GM23338 (cell line): ENCODE measurements at regions not wholly inside any gene's neighbourhood (a gene's known extent, or its start where the extent isn't known, plus 50 kb on each side); places are given as distances from the start of the nearest gene placed in this dataset.
"Not testable (repeated sequence)": the region's sequence is repeated elsewhere in the genome, so short reads cannot be mapped to it uniquely, and the experiment has no call there.

Experiments
- CREB1 ChIP-seq: fragments of 250-450 bp; sonication (Bioruptor Pico); IDR thresholded peaks from 2 replicates; pipeline ENCODE4 v1.5.0; 2020; ENCODE audit warnings: low read depth, mild to moderate bottlenecking, moderate library complexity
- EZH2 ChIP-seq: fragments of 200-600 bp; sonication (generic); IDR thresholded peaks from one replicate; pipeline ENCODE4 v1.8.0; 2017; ENCODE audit warnings: antibody characterized with exemption, mild to moderate bottlenecking, low read depth; ENCODE audit not compliant: unreplicated experiment
- EZH2phosphoT487 ChIP-seq: fragments of 200-600 bp; sonication (generic); IDR thresholded peaks from one replicate; pipeline ENCODE4 v1.8.1; 2018; ENCODE audit warnings: antibody characterized with exemption; ENCODE audit not compliant: unreplicated experiment
- JUNB ChIP-seq: IDR thresholded peaks from one replicate; pipeline ENCODE4 v1.6.1; 2016; ENCODE audit warnings: antibody characterized with exemption; ENCODE audit not compliant: unreplicated experiment
- POLR2AphosphoS5 ChIP-seq: IDR thresholded peaks from 2 replicates; pipeline ENCODE4 v1.6.1; 2016; ENCODE audit warnings: antibody characterized with exemption, low read depth
- STAT1 ChIP-seq: IDR thresholded peaks from one replicate; pipeline ENCODE4 v1.6.1; 2016; ENCODE audit warnings: antibody characterized with exemption; ENCODE audit not compliant: unreplicated experiment
- ZNF114 ChIP-seq: fragments of 250-450 bp; sonication (Bioruptor Pico); IDR thresholded peaks from 2 replicates; pipeline ENCODE4 v1.5.0; 2020; ENCODE audit warnings: mild to moderate bottlenecking, moderate library complexity
- ZNF331 ChIP-seq: fragments of 250-450 bp; sonication (Bioruptor Pico); IDR thresholded peaks from 2 replicates; pipeline ENCODE4 v1.5.0; 2020; ENCODE audit warnings: low read depth, mild to moderate bottlenecking, moderate library complexity
- TF ChIP-seq, protein P1 (sequence below), 2 experiments: fragments of 200-600 bp in 1 of 2; sonication (generic) in 1 of 2; conservative IDR thresholded peaks; 2 replicates each; pipeline versions ENCODE4 v1.5.1 to v1.6.1; 2016 to 2017; ENCODE audit warnings: antibody characterized with exemption in 2 of 2, low read depth in 2 of 2, mild to moderate bottlenecking in 2 of 2, moderate library complexity in 1 of 2
- TF ChIP-seq, protein P2 (sequence below): IDR thresholded peaks from 2 replicates; pipeline ENCODE4 v1.6.1; 2016; ENCODE audit warnings: antibody characterized with exemption
- TF ChIP-seq, protein P3 (sequence below): IDR thresholded peaks from one replicate; pipeline ENCODE4 v1.6.1; 2018; ENCODE audit warnings: antibody characterized with exemption; ENCODE audit not compliant: unreplicated experiment

DNA sequence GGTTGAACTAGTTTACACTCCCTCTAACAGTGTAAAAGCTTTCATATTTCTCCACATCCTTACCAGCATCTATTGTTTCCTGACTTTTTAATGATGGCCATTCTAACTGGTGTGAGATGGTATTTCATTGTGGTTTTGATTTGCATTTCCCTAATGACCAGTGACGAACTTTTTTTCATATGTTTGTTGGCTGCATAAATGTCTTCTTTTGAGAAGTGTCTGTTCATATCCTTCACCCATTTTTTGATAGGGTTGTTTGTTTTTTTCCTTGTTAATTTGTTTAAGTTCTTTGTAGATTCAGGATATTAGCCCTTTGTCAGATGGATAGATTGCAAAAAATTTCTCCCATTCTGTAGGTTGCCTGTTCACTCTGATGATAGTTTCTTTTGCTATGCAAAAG is 578.5 kb upstream of the ADGRB3 start:
- TF ChIP-seq, protein P1, sequence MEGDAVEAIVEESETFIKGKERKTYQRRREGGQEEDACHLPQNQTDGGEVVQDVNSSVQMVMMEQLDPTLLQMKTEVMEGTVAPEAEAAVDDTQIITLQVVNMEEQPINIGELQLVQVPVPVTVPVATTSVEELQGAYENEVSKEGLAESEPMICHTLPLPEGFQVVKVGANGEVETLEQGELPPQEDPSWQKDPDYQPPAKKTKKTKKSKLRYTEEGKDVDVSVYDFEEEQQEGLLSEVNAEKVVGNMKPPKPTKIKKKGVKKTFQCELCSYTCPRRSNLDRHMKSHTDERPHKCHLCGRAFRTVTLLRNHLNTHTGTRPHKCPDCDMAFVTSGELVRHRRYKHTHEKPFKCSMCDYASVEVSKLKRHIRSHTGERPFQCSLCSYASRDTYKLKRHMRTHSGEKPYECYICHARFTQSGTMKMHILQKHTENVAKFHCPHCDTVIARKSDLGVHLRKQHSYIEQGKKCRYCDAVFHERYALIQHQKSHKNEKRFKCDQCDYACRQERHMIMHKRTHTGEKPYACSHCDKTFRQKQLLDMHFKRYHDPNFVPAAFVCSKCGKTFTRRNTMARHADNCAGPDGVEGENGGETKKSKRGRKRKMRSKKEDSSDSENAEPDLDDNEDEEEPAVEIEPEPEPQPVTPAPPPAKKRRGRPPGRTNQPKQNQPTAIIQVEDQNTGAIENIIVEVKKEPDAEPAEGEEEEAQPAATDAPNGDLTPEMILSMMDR (conservative IDR thresholded peaks at IDR 0.05; ENCODE audit: low read depth in 2 of 2) = not testable (repeated sequence)
- TF ChIP-seq POLR2AphosphoS5; EZH2phosphoT487; EZH2; CREB1 (CRISPR knock-in tag); ZNF114 (CRISPR knock-in tag); JUNB; ZNF331 (CRISPR knock-in tag); STAT1: not testable (repeated sequence)
- TF ChIP-seq, protein P2, sequence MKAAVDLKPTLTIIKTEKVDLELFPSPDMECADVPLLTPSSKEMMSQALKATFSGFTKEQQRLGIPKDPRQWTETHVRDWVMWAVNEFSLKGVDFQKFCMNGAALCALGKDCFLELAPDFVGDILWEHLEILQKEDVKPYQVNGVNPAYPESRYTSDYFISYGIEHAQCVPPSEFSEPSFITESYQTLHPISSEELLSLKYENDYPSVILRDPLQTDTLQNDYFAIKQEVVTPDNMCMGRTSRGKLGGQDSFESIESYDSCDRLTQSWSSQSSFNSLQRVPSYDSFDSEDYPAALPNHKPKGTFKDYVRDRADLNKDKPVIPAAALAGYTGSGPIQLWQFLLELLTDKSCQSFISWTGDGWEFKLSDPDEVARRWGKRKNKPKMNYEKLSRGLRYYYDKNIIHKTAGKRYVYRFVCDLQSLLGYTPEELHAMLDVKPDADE = not testable (repeated sequence)
- TF ChIP-seq, protein P3, sequence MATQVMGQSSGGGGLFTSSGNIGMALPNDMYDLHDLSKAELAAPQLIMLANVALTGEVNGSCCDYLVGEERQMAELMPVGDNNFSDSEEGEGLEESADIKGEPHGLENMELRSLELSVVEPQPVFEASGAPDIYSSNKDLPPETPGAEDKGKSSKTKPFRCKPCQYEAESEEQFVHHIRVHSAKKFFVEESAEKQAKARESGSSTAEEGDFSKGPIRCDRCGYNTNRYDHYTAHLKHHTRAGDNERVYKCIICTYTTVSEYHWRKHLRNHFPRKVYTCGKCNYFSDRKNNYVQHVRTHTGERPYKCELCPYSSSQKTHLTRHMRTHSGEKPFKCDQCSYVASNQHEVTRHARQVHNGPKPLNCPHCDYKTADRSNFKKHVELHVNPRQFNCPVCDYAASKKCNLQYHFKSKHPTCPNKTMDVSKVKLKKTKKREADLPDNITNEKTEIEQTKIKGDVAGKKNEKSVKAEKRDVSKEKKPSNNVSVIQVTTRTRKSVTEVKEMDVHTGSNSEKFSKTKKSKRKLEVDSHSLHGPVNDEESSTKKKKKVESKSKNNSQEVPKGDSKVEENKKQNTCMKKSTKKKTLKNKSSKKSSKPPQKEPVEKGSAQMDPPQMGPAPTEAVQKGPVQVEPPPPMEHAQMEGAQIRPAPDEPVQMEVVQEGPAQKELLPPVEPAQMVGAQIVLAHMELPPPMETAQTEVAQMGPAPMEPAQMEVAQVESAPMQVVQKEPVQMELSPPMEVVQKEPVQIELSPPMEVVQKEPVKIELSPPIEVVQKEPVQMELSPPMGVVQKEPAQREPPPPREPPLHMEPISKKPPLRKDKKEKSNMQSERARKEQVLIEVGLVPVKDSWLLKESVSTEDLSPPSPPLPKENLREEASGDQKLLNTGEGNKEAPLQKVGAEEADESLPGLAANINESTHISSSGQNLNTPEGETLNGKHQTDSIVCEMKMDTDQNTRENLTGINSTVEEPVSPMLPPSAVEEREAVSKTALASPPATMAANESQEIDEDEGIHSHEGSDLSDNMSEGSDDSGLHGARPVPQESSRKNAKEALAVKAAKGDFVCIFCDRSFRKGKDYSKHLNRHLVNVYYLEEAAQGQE = not testable (repeated sequence)
